ENCODE measurements at regions not wholly inside any gene's neighbourhood (a gene's known extent, or its start where the extent isn't known, plus 50 kb on each side); places are given as distances from the start of the nearest gene placed in this dataset.
"Not testable (repeated sequence)": the region's sequence is repeated elsewhere in the genome, so short reads cannot be mapped to it uniquely, and the experiment has no call there.

- DNase-seq (ENCODE audit: low read depth in 2 of 2), result no peak
These were observed 78.0 kb upstream of the PRKX start for GRCh38 chrX:3791449-3791848.

DNA sequence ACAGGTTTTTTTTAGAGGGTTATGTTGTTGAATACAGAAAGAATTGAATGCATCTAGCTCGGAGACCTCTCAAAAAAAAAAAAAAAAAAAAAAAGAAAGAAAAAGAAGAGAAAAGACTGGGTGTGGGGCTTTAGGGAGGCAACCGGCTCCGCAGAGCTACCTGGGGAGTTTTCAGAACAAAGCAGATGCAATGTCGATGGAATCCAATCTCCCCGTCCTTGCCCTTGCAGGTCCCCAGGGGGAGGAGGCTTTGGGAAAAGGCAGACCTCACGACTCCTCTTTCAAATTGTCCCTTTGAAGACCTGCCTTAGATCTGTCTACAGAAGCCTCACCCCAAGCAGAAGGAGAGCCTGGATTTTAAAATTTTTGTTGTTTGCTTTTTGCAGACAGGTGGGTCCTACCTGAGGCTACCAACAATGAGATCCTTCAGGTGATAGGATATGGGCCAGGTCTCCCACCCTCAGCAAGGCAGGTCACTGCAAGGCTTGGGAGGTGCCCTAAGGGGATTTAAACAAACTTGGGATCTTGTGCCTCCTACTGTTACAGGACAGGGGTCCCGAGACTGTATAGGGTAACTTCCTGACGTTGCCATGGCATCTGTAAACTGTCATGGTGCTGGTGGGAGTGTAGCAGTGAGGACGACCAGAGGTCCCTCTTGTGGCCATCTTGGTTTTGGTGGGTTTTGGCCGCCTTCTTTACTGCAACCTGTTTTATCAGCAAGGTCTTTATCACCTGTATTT lies 75.2 kb upstream of the PRKX start:
- no peak for DNase-seq (ENCODE audit: low read depth in 2 of 2)

DNA sequence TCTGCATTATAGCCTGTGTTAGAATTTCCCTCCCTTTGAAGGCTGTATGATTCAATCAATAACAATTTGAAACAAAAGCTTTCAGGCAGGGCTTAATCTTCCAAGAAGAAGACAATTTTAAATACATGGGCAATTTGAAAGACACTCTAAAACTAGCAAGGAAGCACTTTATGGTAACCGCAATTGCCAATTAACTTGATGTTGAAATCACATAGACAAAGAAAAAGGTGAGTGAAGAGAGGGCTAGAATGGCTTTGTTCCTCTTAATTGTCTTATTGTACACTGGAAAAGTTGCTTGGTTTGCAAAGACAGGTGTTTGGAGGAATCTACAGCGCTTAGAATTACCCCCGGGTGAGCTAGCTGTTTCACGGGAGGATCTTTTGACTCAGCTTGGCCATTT lies 74.4 kb upstream of the PRKX start:
- no peak for DNase-seq (ENCODE audit: low read depth in 2 of 2)

DNA sequence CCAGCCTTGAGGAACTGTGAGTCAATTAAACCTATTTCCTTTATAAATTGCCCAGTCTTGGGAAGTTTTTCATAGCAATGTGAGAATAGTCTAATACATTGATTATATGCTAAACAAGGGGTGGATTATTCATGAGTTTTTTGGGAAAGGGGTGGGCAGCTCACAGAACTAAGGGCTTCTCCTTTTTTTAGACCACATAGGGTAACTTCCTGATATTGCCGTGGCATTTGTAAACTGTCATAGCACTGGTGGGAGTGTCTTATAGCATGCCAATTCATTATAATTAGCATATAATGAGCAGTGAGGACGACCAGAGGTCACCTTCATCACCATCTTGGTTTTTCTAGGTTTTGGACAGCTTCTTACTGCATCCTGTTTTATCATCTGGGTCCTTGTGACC lies 72.4 kb upstream of the PRKX start:
- not testable (repeated sequence) for DNase-seq (ENCODE audit: low read depth in 2 of 2)

DNA sequence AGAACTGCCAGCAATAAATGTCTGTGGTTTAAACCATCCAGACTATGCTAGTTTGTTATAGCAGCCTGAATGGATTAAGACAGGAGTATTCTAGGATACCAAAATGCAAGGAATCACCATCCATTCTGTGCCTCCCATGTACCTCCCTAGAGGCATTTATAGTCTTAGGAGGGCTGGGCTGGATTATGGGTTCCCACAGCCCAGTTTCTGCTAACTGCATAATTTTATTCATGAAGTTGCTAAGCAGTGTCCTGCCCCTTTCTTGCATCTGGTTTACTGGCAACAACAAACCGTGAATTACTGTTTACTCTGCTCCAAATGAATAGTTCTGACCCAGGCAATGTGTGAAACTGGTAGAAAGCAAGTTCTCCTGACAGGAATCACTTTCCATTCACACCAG lies 67.1 kb upstream of the PRKX start:
- no peak for DNase-seq (ENCODE audit: low read depth in 2 of 2)

GRCh38 chrX:3779546-3779945 lies 66.1 kb upstream of the PRKX start:
- no peak for DNase-seq (ENCODE audit: low read depth in 2 of 2)

DNA sequence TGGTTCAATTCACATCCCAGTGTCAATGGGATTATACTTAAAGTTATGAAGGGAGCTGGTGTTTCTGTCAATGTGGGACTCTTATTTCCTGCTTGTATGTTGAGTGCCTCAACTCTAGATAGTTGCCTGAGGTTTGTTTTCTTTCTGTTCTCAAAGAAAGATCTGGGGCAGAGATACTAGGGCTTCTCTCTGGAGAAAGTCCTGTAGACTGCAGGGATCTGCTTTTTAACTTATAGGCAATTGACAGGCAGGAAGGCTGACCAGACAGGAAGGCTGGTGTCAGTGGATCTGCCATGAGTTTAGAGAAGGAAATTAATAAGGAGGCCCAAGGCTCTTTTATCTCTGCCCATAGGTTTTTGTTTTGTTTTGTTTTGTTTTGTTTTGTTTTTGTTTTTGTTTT lies 64.0 kb upstream of the PRKX start:
- no peak for DNase-seq (ENCODE audit: low read depth in 2 of 2)

DNA sequence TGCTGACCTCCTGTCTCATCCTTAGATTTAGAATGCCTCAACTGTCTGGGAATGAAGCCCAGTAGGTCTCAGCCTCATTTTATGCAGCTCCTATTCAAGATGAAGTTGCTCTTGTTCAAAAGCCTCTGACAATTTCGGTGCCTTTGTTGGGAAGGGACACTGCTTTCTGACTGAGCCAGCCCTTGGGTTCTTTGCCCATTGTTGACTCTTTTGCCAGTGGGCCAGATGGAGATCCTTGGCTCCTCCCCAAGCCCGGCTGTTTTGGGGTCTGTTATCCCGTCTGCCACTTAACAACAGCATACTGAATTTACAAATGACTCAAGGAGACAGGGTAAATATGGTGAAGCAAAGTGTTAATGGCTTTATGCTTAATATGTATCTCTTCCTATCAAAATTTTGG lies 58.3 kb upstream of the PRKX start:
- no peak for DNase-seq (ENCODE audit: low read depth in 2 of 2)

GRCh38 chrX:3768881-3769280 lies 55.4 kb upstream of the PRKX start:
- no peak for DNase-seq (ENCODE audit: low read depth in 2 of 2)

Measured in lung microvascular endothelial cell (primary cell).